ENCODE measurements at regions not wholly inside any gene's neighbourhood (a gene's known extent, or its start where the extent isn't known, plus 50 kb on each side); places are given as distances from the start of the nearest gene placed in this dataset.
"Not testable (repeated sequence)": the region's sequence is repeated elsewhere in the genome, so short reads cannot be mapped to it uniquely, and the experiment has no call there.

- DNase-seq (ENCODE audit: low spot score): no peak
Observed at GRCh38 chr3:18987862-18988447, 160.4 kb upstream of the KCNH8 start.

GRCh38 chr3:18987070-18987469 is 161.2 kb upstream of the KCNH8 start:
- no peak for DNase-seq (ENCODE audit: low spot score)

- DNase-seq (ENCODE audit: low spot score): no peak
Observed at GRCh38 chr3:18982920-18983319, 165.4 kb upstream of the KCNH8 start.

- DNase-seq (ENCODE audit: low spot score): not testable (repeated sequence)
Observed at GRCh38 chr3:18976102-18976501, 172.2 kb upstream of the KCNH8 start.

- no peak for DNase-seq (ENCODE audit: low spot score)
Observed at GRCh38 chr3:18968120-18968519, 180.2 kb upstream of the KCNH8 start.

GRCh38 chr3:18965781-18966180 is 182.5 kb upstream of the KCNH8 start:
- DNase-seq (ENCODE audit: low spot score): no peak

- no peak for DNase-seq (ENCODE audit: low spot score)
Observed at GRCh38 chr3:18964640-18965039, 183.7 kb upstream of the KCNH8 start.

GRCh38 chr3:18951333-18951732 is 197.0 kb upstream of the KCNH8 start:
- DNase-seq (ENCODE audit: low spot score): no peak

GRCh38 chr3:18946524-18946923 is 201.8 kb upstream of the KCNH8 start:
- no peak for DNase-seq (ENCODE audit: low spot score)

GRCh38 chr3:18937574-18937973 is 210.7 kb upstream of the KCNH8 start:
- no peak for DNase-seq (ENCODE audit: low spot score)

- no peak for DNase-seq (ENCODE audit: low spot score)
Observed at GRCh38 chr3:18919158-18919557, 229.2 kb upstream of the KCNH8 start.

GRCh38 chr3:18917923-18918322 is 230.4 kb upstream of the KCNH8 start:
- no peak for DNase-seq (ENCODE audit: low spot score)

- DNase-seq (ENCODE audit: low spot score): no peak
Observed at GRCh38 chr3:18902081-18902793, 246.1 kb upstream of the KCNH8 start.

GRCh38 chr3:18901571-18901970 is 246.7 kb upstream of the KCNH8 start:
- DNase-seq (ENCODE audit: low spot score): no peak

GRCh38 chr3:18900994-18901393 is 247.3 kb upstream of the KCNH8 start:
- no peak for DNase-seq (ENCODE audit: low spot score)

- no peak for DNase-seq (ENCODE audit: low spot score)
Observed at GRCh38 chr3:18898911-18899310, 249.4 kb upstream of the KCNH8 start.

- no peak for DNase-seq (ENCODE audit: low spot score)
Observed at GRCh38 chr3:18892756-18893155, 255.6 kb upstream of the KCNH8 start.

- no peak for DNase-seq (ENCODE audit: low spot score)
Observed at GRCh38 chr3:18892047-18892446, 256.3 kb upstream of the KCNH8 start.

- DNase-seq (ENCODE audit: low spot score): no peak
Observed at GRCh38 chr3:18891641-18892040, 256.7 kb upstream of the KCNH8 start.

GRCh38 chr3:18890449-18890848 is 257.9 kb upstream of the KCNH8 start:
- DNase-seq (ENCODE audit: low spot score): no peak

GRCh38 chr3:18888819-18889218 is 259.5 kb upstream of the KCNH8 start:
- no peak for DNase-seq (ENCODE audit: low spot score)

GRCh38 chr3:18888370-18888769 is 259.9 kb upstream of the KCNH8 start:
- DNase-seq (ENCODE audit: low spot score): no peak

GRCh38 chr3:18886331-18886730 is 262.0 kb upstream of the KCNH8 start:
- DNase-seq (ENCODE audit: low spot score): no peak

- no peak for DNase-seq (ENCODE audit: low spot score)
Observed at GRCh38 chr3:18885612-18886011, 262.7 kb upstream of the KCNH8 start.

All from D341Med (cell line).